Natural killer cell (primary cell): ENCODE measurements at regions not wholly inside any gene's neighbourhood (a gene's known extent, or its start where the extent isn't known, plus 50 kb on each side); places are given as distances from the start of the nearest gene placed in this dataset.

ENCODE experiments used
- ATAC-seq, 3 donors: fragments of 150-1000 bp in 2 of 3; fragments of 200-7000 bp in 1 of 3; cut with Tn5 transposase; 1 replicate in 1 of 3; 2 replicates in 2 of 3; pipeline ENCODE4 v1.10.0; 2021; ENCODE audit warnings: mild to moderate bottlenecking in 2 of 3, moderate library complexity in 2 of 3
- DNase-seq, 2 donors: peaks; one replicate each; pipeline versions ENCODE4 v3.0.0 to v3.0.0-alpha.2; 2013 to 2021; ENCODE audit warnings: mixed read lengths in 1 of 2
- H3K27ac ChIP-seq: one replicate; pipeline ENCODE4 v1.5.1; 2013; ENCODE audit warnings: mild to moderate bottlenecking, low read length
- H3K27me3 ChIP-seq: one replicate; pipeline ENCODE4 v1.6.1; 2013; ENCODE audit warnings: low read length; ENCODE audit not compliant: control insufficient read depth, insufficient read depth
- H3K36me3 ChIP-seq: one replicate; pipeline ENCODE4 v1.6.1; 2013; ENCODE audit warnings: low read length; ENCODE audit not compliant: control insufficient read depth, insufficient read depth
- H3K4me1 ChIP-seq: one replicate; pipeline ENCODE4 v1.6.1; 2013; ENCODE audit warnings: low read length; ENCODE audit not compliant: control insufficient read depth, insufficient read depth
- H3K4me3 ChIP-seq: one replicate; pipeline ENCODE4 v1.5.1; 2013; ENCODE audit warnings: low read length
- H3K9me3 ChIP-seq: one replicate; pipeline ENCODE4 v1.6.1; 2013; ENCODE audit warnings: low read length; ENCODE audit not compliant: control insufficient read depth, insufficient read depth
- H3K27ac Mint-ChIP-seq, 2 donors: one replicate each; pipeline ENCODE4 v1.8.0; 2022; ENCODE audit warnings: mild to moderate bottlenecking in 2 of 2, mixed read lengths in 2 of 2, moderate library complexity in 1 of 2
- H3K27me3 Mint-ChIP-seq, 2 donors: one replicate each; pipeline ENCODE4 v1.8.0; 2022; ENCODE audit warnings: low read depth in 2 of 2, mixed read lengths in 2 of 2
- H3K36me3 Mint-ChIP-seq: one replicate; pipeline ENCODE4 v1.8.0; 2022; ENCODE audit warnings: mixed read lengths
- H3K4me1 Mint-ChIP-seq, 2 donors: one replicate each; pipeline ENCODE4 v1.8.0; 2022; ENCODE audit warnings: mixed read lengths in 2 of 2
- H3K4me3 Mint-ChIP-seq: one replicate; pipeline ENCODE4 v1.8.0; 2022; ENCODE audit warnings: mild to moderate bottlenecking, moderate library complexity, mixed read lengths
- H3K9me3 Mint-ChIP-seq, 2 donors: one replicate each; pipeline ENCODE4 v1.8.0; 2022; ENCODE audit warnings: mixed read lengths in 2 of 2
- WGBS: methylation state at CpG from one replicate; pipeline ENCODE4 v1.1.7; 2013; ENCODE audit warnings: missing lambda C conversion rate; ENCODE audit not compliant: insufficient coverage; 5-methylcytosine and 5-hydroxymethylcytosine counted together
- intact Hi-C: fragments of 100-400 bp; cut with micrococcal nuclease; formaldehyde crosslinking; loops from one replicate; pipeline ENCODE4 v1.14.2; 2022
- TF ChIP-seq, protein P1 (sequence below): fragments of 200-600 bp; IDR thresholded peaks from one replicate; pipeline ENCODE4 v1.8.0; 2022; ENCODE audit warnings: antibody characterized with exemption

DNA sequence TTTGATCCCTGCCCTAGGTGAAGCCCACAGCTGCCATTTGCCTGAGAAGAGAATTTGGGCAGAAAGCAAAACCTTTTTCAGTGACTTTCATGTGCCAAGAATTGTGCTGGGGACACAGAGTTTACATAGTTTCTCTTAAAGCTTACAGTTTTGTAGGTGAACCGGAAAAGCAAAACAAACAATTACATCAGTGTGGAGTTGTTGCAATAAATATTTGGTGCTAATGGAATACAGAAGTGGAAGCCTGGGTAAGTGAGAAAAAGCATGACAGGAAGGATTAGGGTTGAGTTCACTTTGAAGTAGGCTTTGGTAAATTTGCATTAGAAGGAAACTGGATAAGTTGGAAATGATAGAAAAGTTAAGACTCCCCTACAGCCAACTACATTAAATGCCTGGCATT lies 82.7 kb downstream of the RASSF10 start:
- TF ChIP-seq, protein P1, sequence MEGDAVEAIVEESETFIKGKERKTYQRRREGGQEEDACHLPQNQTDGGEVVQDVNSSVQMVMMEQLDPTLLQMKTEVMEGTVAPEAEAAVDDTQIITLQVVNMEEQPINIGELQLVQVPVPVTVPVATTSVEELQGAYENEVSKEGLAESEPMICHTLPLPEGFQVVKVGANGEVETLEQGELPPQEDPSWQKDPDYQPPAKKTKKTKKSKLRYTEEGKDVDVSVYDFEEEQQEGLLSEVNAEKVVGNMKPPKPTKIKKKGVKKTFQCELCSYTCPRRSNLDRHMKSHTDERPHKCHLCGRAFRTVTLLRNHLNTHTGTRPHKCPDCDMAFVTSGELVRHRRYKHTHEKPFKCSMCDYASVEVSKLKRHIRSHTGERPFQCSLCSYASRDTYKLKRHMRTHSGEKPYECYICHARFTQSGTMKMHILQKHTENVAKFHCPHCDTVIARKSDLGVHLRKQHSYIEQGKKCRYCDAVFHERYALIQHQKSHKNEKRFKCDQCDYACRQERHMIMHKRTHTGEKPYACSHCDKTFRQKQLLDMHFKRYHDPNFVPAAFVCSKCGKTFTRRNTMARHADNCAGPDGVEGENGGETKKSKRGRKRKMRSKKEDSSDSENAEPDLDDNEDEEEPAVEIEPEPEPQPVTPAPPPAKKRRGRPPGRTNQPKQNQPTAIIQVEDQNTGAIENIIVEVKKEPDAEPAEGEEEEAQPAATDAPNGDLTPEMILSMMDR, result no peak
- no peaks in the 10 kb centered on the region for H3K4me1 ChIP-seq
- H3K9me3 ChIP-seq, result no peaks in the 10 kb centered on the region
- peaks cover 12 to 30% of the 10 kb centered on the region in 2 donors for H3K27me3 Mint-ChIP-seq
- H3K27ac Mint-ChIP-seq, result no peak overlapping the region
- H3K9me3 Mint-ChIP-seq, result no peaks in the 10 kb centered on the region
- H3K4me1 Mint-ChIP-seq, result no peaks in the 10 kb centered on the region
- 91% methylated on average over 1 of the region's 1 CpG for WGBS
- no peak overlapping the region for H3K4me3 Mint-ChIP-seq
- ATAC-seq (no peak), DNase-seq (no peak)
- H3K27ac ChIP-seq, result no peak overlapping the region
- H3K27me3 ChIP-seq, result no peaks in the 10 kb centered on the region
- no peaks in the 10 kb centered on the region for H3K36me3 ChIP-seq
- intact Hi-C loops, result no loop called here
- no peaks in the 10 kb centered on the region for H3K36me3 Mint-ChIP-seq
- H3K4me3 ChIP-seq, result no peak overlapping the region

GRCh38 chr11:13094930-13095687 lies 86.0 kb downstream of the RASSF10 start:
- DNase-seq, result no peak
- Histone ChIP-seq H3K4me3 (no peak overlapping the region), H3K9me3 (no peaks in the 10 kb centered on the region)

DNA sequence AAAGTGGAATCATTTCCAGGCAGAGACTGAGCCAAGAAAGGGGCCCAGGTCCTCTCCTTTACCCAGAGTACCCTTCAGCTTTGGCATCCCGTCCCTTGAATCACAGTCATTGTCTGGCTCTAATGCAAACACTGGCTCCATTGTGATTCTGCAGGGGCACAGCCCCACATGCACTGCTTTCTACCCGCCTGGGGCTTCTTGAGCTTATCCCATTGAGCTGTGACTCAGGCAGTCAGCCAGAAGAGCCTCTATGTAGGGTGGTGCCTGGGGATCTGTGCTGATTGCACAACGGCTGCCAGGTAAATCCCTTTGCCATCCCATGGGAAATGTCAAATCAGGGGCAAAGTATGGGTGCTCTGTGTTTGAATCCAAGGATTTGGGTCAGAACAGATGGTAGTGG lies 88.9 kb downstream of the RASSF10 start:
- peaks cover 9 to 31% of the 10 kb centered on the region in 2 donors for H3K27me3 Mint-ChIP-seq
- DNase-seq (no peak), ATAC-seq (no peak)
- Histone ChIP-seq H3K27ac (no peak overlapping the region), H3K9me3 (no peaks in the 10 kb centered on the region), H3K27me3 (no peaks in the 10 kb centered on the region), H3K4me3 (no peak overlapping the region), H3K4me1 (no peaks in the 10 kb centered on the region), H3K36me3 (no peaks in the 10 kb centered on the region)
- H3K4me3 Mint-ChIP-seq, result no peak overlapping the region
- no peaks in the 10 kb centered on the region for H3K4me1 Mint-ChIP-seq
- H3K9me3 Mint-ChIP-seq, result no peaks in the 10 kb centered on the region
- H3K36me3 Mint-ChIP-seq, result no peaks in the 10 kb centered on the region
- intact Hi-C loops, result no loop called here
- TF ChIP-seq, protein P1, result no peak
- WGBS, result 83% methylated on average over 3 of the region's 3 CpGs
- H3K27ac Mint-ChIP-seq, result no peak overlapping the region

More at GRCh38 chr11:13094930-13095687, 86.0 kb downstream of the RASSF10 start:
- no peaks in the 10 kb centered on the region for H3K27me3 ChIP-seq
- no peak overlapping the region for H3K27ac ChIP-seq
- Mint-ChIP-seq H3K27ac (no peak overlapping the region), H3K9me3 (no peaks in the 10 kb centered on the region), H3K27me3 (peaks cover 6 to 25% of the 10 kb centered on the region in 2 donors), H3K4me1 (no peaks in the 10 kb centered on the region), H3K36me3 (no peaks in the 10 kb centered on the region), H3K4me3 (no peak overlapping the region)
- H3K4me1 ChIP-seq, result no peaks in the 10 kb centered on the region
- intact Hi-C loops, result no loop called here
- 71% methylated on average over 5 of the region's 6 CpGs for WGBS
- TF ChIP-seq, protein P1, result no peak
- no peaks in the 10 kb centered on the region for H3K36me3 ChIP-seq
- no peak for ATAC-seq
